ENCODE measurements at regions not wholly inside any gene's neighbourhood (a gene's known extent, or its start where the extent isn't known, plus 50 kb on each side); places are given as distances from the start of the nearest gene placed in this dataset.
A peak's percentile ranks its signal among the peaks of the same experiment; 100 is the strongest.

DNA sequence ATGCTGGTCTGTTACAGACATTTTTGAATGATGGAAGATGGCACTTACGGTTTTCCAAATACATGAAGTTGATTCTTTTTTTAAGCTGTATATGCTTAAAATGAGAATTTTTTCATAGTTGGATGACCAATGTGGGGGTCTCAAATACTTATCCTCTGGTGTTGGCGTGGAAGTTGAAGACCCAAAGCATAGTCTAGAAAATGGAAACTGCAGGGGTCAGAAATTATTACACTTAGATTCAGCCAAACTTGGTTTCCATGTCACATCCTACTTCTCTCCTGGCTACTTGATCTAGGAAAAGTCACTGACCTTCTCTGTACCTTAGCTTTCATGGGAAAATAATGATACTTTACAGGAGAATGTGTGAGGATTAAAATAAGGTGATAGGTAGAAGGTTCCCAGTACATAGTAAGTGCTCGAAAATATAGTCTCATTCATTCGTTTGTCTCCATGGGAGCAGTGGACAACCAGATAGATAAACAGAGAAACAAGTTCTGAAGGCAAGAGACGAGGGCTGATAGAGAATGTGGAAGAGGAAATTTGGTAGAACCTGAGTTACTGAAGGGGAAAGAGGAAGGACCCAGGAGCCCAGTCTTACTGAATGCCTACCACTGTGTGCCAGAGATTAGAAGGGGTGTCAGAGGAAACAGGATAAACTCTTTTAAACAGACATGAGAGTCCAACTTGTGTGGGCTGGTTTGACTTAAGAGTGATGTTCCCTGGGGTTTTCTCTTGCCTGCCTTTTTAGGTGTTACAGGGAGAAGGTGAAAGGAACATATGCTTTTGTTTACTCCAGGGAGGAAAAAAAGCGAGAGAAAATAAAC is 560.3 kb upstream of the KLF4 start:
- Histone ChIP-seq H3K4me2 (ENCODE audit: insufficient read depth, insufficient read length, low read length) (no peak overlapping the region), H2BK15ac (ENCODE audit: low read depth, low read length) (no peak overlapping the region), H2BK20ac (ENCODE audit: low read depth, low read length, poor library complexity, severe bottlenecking) (no peak overlapping the region), H3K27ac (ENCODE audit: insufficient read length, low read depth, low read length) (no peak overlapping the region), H3K56ac (ENCODE audit: insufficient read length, low read depth, low read length) (no peak overlapping the region), H4K5ac (ENCODE audit: insufficient read length, low read depth, low read length) (no peak overlapping the region), H4K8ac (replicated peaks; ENCODE audit: insufficient read length, low read depth, low read length) (no peak overlapping the region), H3K4ac (ENCODE audit: low read depth, low read length) (no peak overlapping the region), H3K23ac (ENCODE audit: insufficient read length, low read depth, low read length) (no peak overlapping the region), H2BK5ac (ENCODE audit: insufficient read length, low read length) (no peak overlapping the region), H2AFZ (ENCODE audit: low read length) (no peak overlapping the region), H3K79me2 (ENCODE audit: insufficient read depth, low read length) (no peaks in the 10 kb centered on the region), H3K23me2 (ENCODE audit: insufficient read length, low read depth, low read length, poor library complexity, severe bottlenecking) (no peaks in the 10 kb centered on the region), H3K27me3 (ENCODE audit: insufficient read depth, low read length) (no peaks in the 10 kb centered on the region), H3K79me1 (ENCODE audit: insufficient read depth, low read depth, low read length, poor library complexity, severe bottlenecking) (no peaks in the 10 kb centered on the region), H2AK5ac (ENCODE audit: insufficient read length, low read length) (no peak overlapping the region), H3K9ac (ENCODE audit: extremely low read depth, insufficient read length, low read length) (no peak overlapping the region), H3K4me1 (ENCODE audit: insufficient read depth, low read length) (no peaks in the 10 kb centered on the region), H2BK120ac (ENCODE audit: low read depth, low read length, poor library complexity, severe bottlenecking) (no peak overlapping the region), H3K9me3 (ENCODE audit: control insufficient read depth, low read depth, low read length) (no peaks in the 10 kb centered on the region), H4K20me1 (ENCODE audit: control insufficient read depth, insufficient read depth, insufficient read length) (no peaks in the 10 kb centered on the region), H3T11ph (ENCODE audit: low read length) (no peak overlapping the region), H4K91ac (ENCODE audit: insufficient read length, low read depth, low read length) (no peak overlapping the region), H2BK12ac (ENCODE audit: insufficient read length, low read depth, low read length) (no peak overlapping the region), H3K18ac (ENCODE audit: insufficient read length, low read depth, low read length) (no peak overlapping the region), H3K14ac (ENCODE audit: insufficient read depth, low read length) (no peak overlapping the region)
- TF ChIP-seq, protein P1, sequence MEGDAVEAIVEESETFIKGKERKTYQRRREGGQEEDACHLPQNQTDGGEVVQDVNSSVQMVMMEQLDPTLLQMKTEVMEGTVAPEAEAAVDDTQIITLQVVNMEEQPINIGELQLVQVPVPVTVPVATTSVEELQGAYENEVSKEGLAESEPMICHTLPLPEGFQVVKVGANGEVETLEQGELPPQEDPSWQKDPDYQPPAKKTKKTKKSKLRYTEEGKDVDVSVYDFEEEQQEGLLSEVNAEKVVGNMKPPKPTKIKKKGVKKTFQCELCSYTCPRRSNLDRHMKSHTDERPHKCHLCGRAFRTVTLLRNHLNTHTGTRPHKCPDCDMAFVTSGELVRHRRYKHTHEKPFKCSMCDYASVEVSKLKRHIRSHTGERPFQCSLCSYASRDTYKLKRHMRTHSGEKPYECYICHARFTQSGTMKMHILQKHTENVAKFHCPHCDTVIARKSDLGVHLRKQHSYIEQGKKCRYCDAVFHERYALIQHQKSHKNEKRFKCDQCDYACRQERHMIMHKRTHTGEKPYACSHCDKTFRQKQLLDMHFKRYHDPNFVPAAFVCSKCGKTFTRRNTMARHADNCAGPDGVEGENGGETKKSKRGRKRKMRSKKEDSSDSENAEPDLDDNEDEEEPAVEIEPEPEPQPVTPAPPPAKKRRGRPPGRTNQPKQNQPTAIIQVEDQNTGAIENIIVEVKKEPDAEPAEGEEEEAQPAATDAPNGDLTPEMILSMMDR (conservative IDR thresholded peaks at IDR 0.05), result no peak
- WGBS (ENCODE audit: extremely low coverage, insufficient read length, low lambda C conversion rate), result no CpG with 5 or more reads among the region's 6 CpGs
- no peak for DNase-seq
- H3K36me3 Mint-ChIP-seq (ENCODE audit: insufficient read depth in 1 of 3, low read depth in 3 of 3), result no peaks in the 10 kb centered on the region
- H3K27ac Mint-ChIP-seq, result peak overlapping the region in 1 of 3 experiments; percentile 2; a peak in 1 of 7 replicates
- H3K27me3 Mint-ChIP-seq (ENCODE audit: low read depth), result peaks cover 10% of the 10 kb centered on the region
- H3K9me3 Mint-ChIP-seq, result no peaks in the 10 kb centered on the region
- peaks cover 41 to 45% of the 10 kb centered on the region in 2 experiments for H3K4me1 Mint-ChIP-seq
- H3K4me3 Mint-ChIP-seq, result no peak overlapping the region
